ENCODE measurements at regions not wholly inside any gene's neighbourhood (a gene's known extent, or its start where the extent isn't known, plus 50 kb on each side); places are given as distances from the start of the nearest gene placed in this dataset.

GRCh38 chr6:146872426-146872785 lies 273.6 kb downstream of the ADGB start:
- H3K4me3 Mint-ChIP-seq (ENCODE audit: unreplicated experiment) = no peak overlapping the region
- no peak for TF ChIP-seq CTCF (IDR thresholded peaks at IDR 0.05; ENCODE audit: insufficient read depth, low read depth, low read length)
- Histone ChIP-seq H3K4me2 (ENCODE audit: low read length) (no peak overlapping the region), H3K27me3 (ENCODE audit: insufficient read depth, low read length) (no peaks in the 10 kb centered on the region), H3K9ac (ENCODE audit: low read length) (no peak overlapping the region), H3K9me3 (ENCODE audit: insufficient read depth, low read depth, low read length) (no peaks in the 10 kb centered on the region), H3K79me2 (ENCODE audit: insufficient read depth, low read length) (no peaks in the 10 kb centered on the region), H2AFZ (ENCODE audit: low read depth, low read length) (no peak overlapping the region), H3K36me3 (ENCODE audit: insufficient read depth, low read length) (no peaks in the 10 kb centered on the region), H3K4me3 (ENCODE audit: insufficient read depth, low read depth, low read length) (no peak overlapping the region), H4K20me1 (ENCODE audit: insufficient read depth, low read length) (no peaks in the 10 kb centered on the region), H3K4me1 (ENCODE audit: insufficient read depth, low read length) (no peaks in the 10 kb centered on the region), H3K27ac (ENCODE audit: low read depth, low read length) (no peak overlapping the region)
- DNase-seq (ENCODE audit: low read depth) = no peak
- H3K27ac Mint-ChIP-seq (ENCODE audit: unreplicated experiment) = no peak overlapping the region
- no peaks in the 10 kb centered on the region for H3K36me3 Mint-ChIP-seq (ENCODE audit: low read depth, unreplicated experiment)
- peaks cover 8% of the 10 kb centered on the region for H3K4me1 Mint-ChIP-seq (ENCODE audit: low read depth, unreplicated experiment)
- H3K27me3 Mint-ChIP-seq (ENCODE audit: low read depth, unreplicated experiment) = no peaks in the 10 kb centered on the region
- peaks cover 2% of the 10 kb centered on the region for H3K9me3 Mint-ChIP-seq (ENCODE audit: unreplicated experiment)
- no peak for FAIRE-seq

GRCh38 chr6:146874278-146875018 lies 275.7 kb downstream of the ADGB start:
- Mint-ChIP-seq H3K4me1 (ENCODE audit: low read depth, unreplicated experiment) (peaks cover 8% of the 10 kb centered on the region), H3K36me3 (ENCODE audit: low read depth, unreplicated experiment) (no peaks in the 10 kb centered on the region), H3K9me3 (ENCODE audit: unreplicated experiment) (no peaks in the 10 kb centered on the region), H3K27me3 (ENCODE audit: low read depth, unreplicated experiment) (no peaks in the 10 kb centered on the region), H3K4me3 (ENCODE audit: unreplicated experiment) (no peak overlapping the region), H3K27ac (ENCODE audit: unreplicated experiment) (no peak overlapping the region)
- Histone ChIP-seq H3K79me2 (ENCODE audit: insufficient read depth, low read length) (no peaks in the 10 kb centered on the region), H3K4me2 (ENCODE audit: low read length) (no peak overlapping the region), H3K4me1 (ENCODE audit: insufficient read depth, low read length) (no peaks in the 10 kb centered on the region), H3K27me3 (ENCODE audit: insufficient read depth, low read length) (no peaks in the 10 kb centered on the region), H3K27ac (ENCODE audit: low read depth, low read length) (no peak overlapping the region), H3K9me3 (ENCODE audit: insufficient read depth, low read depth, low read length) (no peaks in the 10 kb centered on the region), H3K36me3 (ENCODE audit: insufficient read depth, low read length) (no peaks in the 10 kb centered on the region), H3K9ac (ENCODE audit: low read length) (no peak overlapping the region), H4K20me1 (ENCODE audit: insufficient read depth, low read length) (no peaks in the 10 kb centered on the region), H3K4me3 (ENCODE audit: insufficient read depth, low read depth, low read length) (no peak overlapping the region), H2AFZ (ENCODE audit: low read depth, low read length) (no peak overlapping the region)
- no peak for TF ChIP-seq EZH2 (IDR thresholded peaks at IDR 0.05; ENCODE audit: insufficient read depth, low read length)
- TF ChIP-seq CTCF (IDR thresholded peaks at IDR 0.05; ENCODE audit: insufficient read depth, low read depth, low read length) = no peak
- no peak for FAIRE-seq
- DNase-seq (ENCODE audit: low read depth) = no peak

DNA sequence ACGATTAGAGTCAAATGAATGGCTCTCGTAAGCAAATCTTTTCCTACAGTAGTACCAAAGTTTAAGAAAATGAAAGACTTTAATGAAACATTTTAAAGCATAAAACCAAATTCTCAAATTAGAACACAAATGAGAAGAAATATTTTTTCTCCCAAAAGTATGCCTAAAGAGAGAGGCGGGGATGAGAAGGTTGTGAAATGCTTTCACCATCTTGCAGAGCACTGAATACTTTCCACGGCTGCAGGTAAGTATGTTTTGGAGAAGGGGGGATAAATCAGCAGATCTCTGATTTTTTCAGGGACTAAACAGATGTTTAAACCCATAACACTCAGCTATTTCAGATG lies 277.1 kb downstream of the ADGB start:
- no peak for TF ChIP-seq CTCF (IDR thresholded peaks at IDR 0.05; ENCODE audit: insufficient read depth, low read depth, low read length)
- TF ChIP-seq EZH2 (IDR thresholded peaks at IDR 0.05; ENCODE audit: insufficient read depth, low read length) = no peak
- Histone ChIP-seq H3K4me3 (ENCODE audit: insufficient read depth, low read depth, low read length) (no peak overlapping the region), H2AFZ (ENCODE audit: low read depth, low read length) (no peak overlapping the region), H3K9ac (ENCODE audit: low read length) (no peak overlapping the region), H3K27me3 (ENCODE audit: insufficient read depth, low read length) (no peaks in the 10 kb centered on the region), H3K4me1 (ENCODE audit: insufficient read depth, low read length) (no peaks in the 10 kb centered on the region), H3K4me2 (ENCODE audit: low read length) (no peak overlapping the region), H3K79me2 (ENCODE audit: insufficient read depth, low read length) (no peaks in the 10 kb centered on the region), H3K27ac (ENCODE audit: low read depth, low read length) (no peak overlapping the region), H4K20me1 (ENCODE audit: insufficient read depth, low read length) (no peaks in the 10 kb centered on the region), H3K9me3 (ENCODE audit: insufficient read depth, low read depth, low read length) (no peaks in the 10 kb centered on the region), H3K36me3 (ENCODE audit: insufficient read depth, low read length) (no peaks in the 10 kb centered on the region)
- no peak for DNase-seq (ENCODE audit: low read depth)
- no peaks in the 10 kb centered on the region for H3K27me3 Mint-ChIP-seq (ENCODE audit: low read depth, unreplicated experiment)
- H3K27ac Mint-ChIP-seq (ENCODE audit: unreplicated experiment) = no peak overlapping the region
- peaks cover 8% of the 10 kb centered on the region for H3K4me1 Mint-ChIP-seq (ENCODE audit: low read depth, unreplicated experiment)
- H3K9me3 Mint-ChIP-seq (ENCODE audit: unreplicated experiment) = no peaks in the 10 kb centered on the region
- FAIRE-seq = no peak
- H3K4me3 Mint-ChIP-seq (ENCODE audit: unreplicated experiment) = no peak overlapping the region
- no peaks in the 10 kb centered on the region for H3K36me3 Mint-ChIP-seq (ENCODE audit: low read depth, unreplicated experiment)
